Stimulated activated CD8-positive, alpha-beta memory T cell treated with anti-CD3 and anti-CD28 coated beads, Interleukin-4, amount 100 ng/mL, for 48 hours (primary cell): ENCODE measurements at regions not wholly inside any gene's neighbourhood (a gene's known extent, or its start where the extent isn't known, plus 50 kb on each side); places are given as distances from the start of the nearest gene placed in this dataset.

Experiments
- DNase-seq: peaks from one replicate; pipeline ENCODE4 v3.0.0-alpha.2; 2020

- no peak for DNase-seq
These were observed 74.8 kb upstream of the ZNF516 start for GRCh38 chr18:76569644-76570419.

GRCh38 chr18:76568731-76569130, 73.7 kb upstream of the ZNF516 start:
- no peak for DNase-seq

GRCh38 chr18:76567835-76568445, 72.9 kb upstream of the ZNF516 start:
- no peak for DNase-seq

- no peak for DNase-seq
These were observed 71.9 kb upstream of the ZNF516 start for GRCh38 chr18:76566987-76567386.

- DNase-seq, result no peak
These were observed 70.5 kb upstream of the ZNF516 start for GRCh38 chr18:76565238-76566173.

- no peak for DNase-seq
These were observed 69.7 kb upstream of the ZNF516 start for GRCh38 chr18:76564655-76565237.

- DNase-seq, result no peak
These were observed 69.1 kb upstream of the ZNF516 start for GRCh38 chr18:76564117-76564516.

- no peak for DNase-seq
These were observed 67.5 kb upstream of the ZNF516 start for GRCh38 chr18:76562286-76563122.

GRCh38 chr18:76558881-76559667, 64.0 kb upstream of the ZNF516 start:
- no peak for DNase-seq

GRCh38 chr18:76557026-76557575, 62.1 kb upstream of the ZNF516 start:
- no peak for DNase-seq

- no peak for DNase-seq
These were observed 59.6 kb upstream of the ZNF516 start for GRCh38 chr18:76554547-76555222.

GRCh38 chr18:76553715-76554546, 58.9 kb upstream of the ZNF516 start:
- DNase-seq, result no peak

- DNase-seq, result no peak
These were observed 53.5 kb upstream of the ZNF516 start for GRCh38 chr18:76548541-76548940.

GRCh38 chr18:76547296-76547695, 52.3 kb upstream of the ZNF516 start:
- no peak for DNase-seq

- no peak for DNase-seq
These were observed 51.4 kb upstream of the ZNF516 start for GRCh38 chr18:76546436-76546835.

GRCh38 chr18:76546088-76546435, 51.0 kb upstream of the ZNF516 start:
- DNase-seq, result no peak

GRCh38 chr18:76545433-76546087, 50.5 kb upstream of the ZNF516 start:
- no peak for DNase-seq

GRCh38 chr18:76544511-76545345, 49.7 kb upstream of the ZNF516 start:
- no peak for DNase-seq
